GM12878 (cell line): ENCODE measurements at regions not wholly inside any gene's neighbourhood (a gene's known extent, or its start where the extent isn't known, plus 50 kb on each side); places are given as distances from the start of the nearest gene placed in this dataset.

ENCODE experiments used
- ATAC-seq: fragments of 200-7000 bp; cut with Tn5 transposase; 3 replicates; pipeline ENCODE4 v1.9.1; 2020; ENCODE audit warnings: mild to moderate bottlenecking, moderate library complexity
- BruUV-seq: library from RNA; stranded (reverse); fragments of 400-500 nt; replicated peaks from 2 replicates; lab custom pipeline; 2021; lab: Mats Ljungman, UMichigan
- CTCF ChIA-PET: fragments of 300-600 bp; sonication (Branson Sonifier 250); formaldehyde crosslinking; extraction: SDS; loops from one replicate; lab custom pipeline; 2021; ENCODE audit warnings: inconsistent platforms; lab: Yijun Ruan, JAX
- POLR2A ChIA-PET: fragments of 350-600 bp; formaldehyde crosslinking; extraction: SDS; loops from one replicate; lab custom pipeline; 2021; ENCODE audit warnings: inconsistent platforms; lab: Charles Lee
- RAD21 ChIA-PET: fragments of 300-600 bp; sonication (Branson Sonifier 250); formaldehyde crosslinking; loops from one replicate; lab custom pipeline; 2023; ENCODE audit warnings: antibody characterized with exemption; ENCODE audit not compliant: unreplicated experiment; lab: Charles Lee
- SMC1A ChIA-PET: fragments of 300-600 bp; sonication (Branson Sonifier 250); formaldehyde crosslinking; loops from one replicate; lab custom pipeline; 2023; ENCODE audit not compliant: unreplicated experiment, uncharacterized antibody; lab: Charles Lee
- DNase-seq: peaks from one replicate; pipeline ENCODE4 v3.0.0-alpha.2; 2011; ENCODE audit warnings: low read depth, low spot score
- FAIRE-seq: peaks from 3 replicates; lab custom pipeline; 2011; peaks lifted over from hg19 to GRCh38; lab: Jason Lieb, UNC
- H2AFZ ChIP-seq: 2 replicates; pipeline ENCODE4 v1.6.0; 2011; ENCODE audit warnings: low read depth, low read length, control low read depth; ENCODE audit not compliant: control insufficient read depth
- H3K27ac ChIP-seq: 2 replicates; pipeline ENCODE4 v1.5.1; 2011; ENCODE audit warnings: control low read depth; ENCODE audit not compliant: control insufficient read depth, insufficient read depth
- H3K27me3 ChIP-seq, 2 experiments: replicated peaks in 1 of 2; 2 replicates each; pipeline versions ENCODE4 v1.6.0 to v1.6.1; 2011; ENCODE audit warnings: low read length in 1 of 2; ENCODE audit not compliant: control insufficient read depth in 2 of 2, insufficient read depth in 2 of 2
- H3K36me3 ChIP-seq, 2 experiments: 2 replicates each; pipeline ENCODE4 v1.5.1; 2011; ENCODE audit warnings: low read length in 1 of 2; ENCODE audit not compliant: control insufficient read depth in 2 of 2, insufficient read depth in 2 of 2
- H3K4me1 ChIP-seq: 2 replicates; pipeline ENCODE4 v1.6.1; 2011; ENCODE audit warnings: mild to moderate bottlenecking, low read length, moderate library complexity, mixed read lengths; ENCODE audit not compliant: control insufficient read depth, insufficient read depth
- H3K4me2 ChIP-seq: 2 replicates; pipeline ENCODE4 v1.6.0; 2011; ENCODE audit warnings: control low read depth; ENCODE audit not compliant: control insufficient read depth, insufficient read depth
- H3K4me3 ChIP-seq: fragments of 200-600 bp; sonication (generic); 2 replicates; pipeline ENCODE4 v1.5.1; 2016
- H3K79me2 ChIP-seq: 2 replicates; pipeline ENCODE4 v1.6.0; 2011; ENCODE audit warnings: low read length; ENCODE audit not compliant: control insufficient read depth, insufficient read depth
- H3K9ac ChIP-seq: 2 replicates; pipeline ENCODE4 v1.8.0; 2011; ENCODE audit warnings: low read length, control low read depth, mixed read lengths; ENCODE audit not compliant: control insufficient read depth, insufficient read depth
- H3K9me3 ChIP-seq: replicated peaks from 3 replicates; pipeline ENCODE4 v1.5.1; 2011; ENCODE audit warnings: mild to moderate bottlenecking, low read length; ENCODE audit not compliant: control insufficient read depth, insufficient read depth
- H4K20me1 ChIP-seq: 2 replicates; pipeline ENCODE4 v1.6.0; 2011; ENCODE audit not compliant: control insufficient read depth, insufficient read depth
- ASH2L ChIP-seq: fragments of 300-600, 200-600 bp; sonication (generic); IDR thresholded peaks from 2 replicates; pipeline ENCODE4 v1.6.1; 2017; ENCODE audit warnings: low read depth, mild to moderate bottlenecking, borderline replicate concordance
- BHLHE40 ChIP-seq, 2 experiments: fragments of 450-650 bp in 1 of 2; IDR thresholded peaks; 2 replicates each; pipeline ENCODE4 v1.6.1; 2011 to 2017; ENCODE audit warnings: low read depth in 2 of 2, borderline replicate concordance in 1 of 2, improper control_type of control experiment in 1 of 2, low read length in 1 of 2, mild to moderate bottlenecking in 1 of 2
- CEBPB ChIP-seq, 2 experiments: fragments of 150-350 bp in 1 of 2; IDR thresholded peaks; 2 replicates each; pipeline ENCODE4 v1.6.1; 2012 to 2014; ENCODE audit warnings: low read depth in 2 of 2, low read length in 2 of 2, borderline replicate concordance in 1 of 2, inconsistent platforms in 1 of 2
- CREB1 ChIP-seq: IDR thresholded peaks from 2 replicates; pipeline ENCODE4 v1.6.1; 2012; ENCODE audit warnings: low read depth, mild to moderate bottlenecking, inconsistent platforms
- EGR1 ChIP-seq, 2 experiments: IDR thresholded peaks; 1 replicate in 1 of 2; 2 replicates in 1 of 2; pipeline ENCODE4 v1.6.1; 2011 to 2012; ENCODE audit warnings: low read depth in 2 of 2, low read length in 2 of 2, borderline replicate concordance in 1 of 2, mild to moderate bottlenecking in 1 of 2, moderate library complexity in 1 of 2
- FOXM1 ChIP-seq: IDR thresholded peaks from 2 replicates; pipeline ENCODE4 v1.6.1; 2012; ENCODE audit warnings: low read depth, mild to moderate bottlenecking, inconsistent platforms, low read length, moderate library complexity
- GATAD2B ChIP-seq: fragments of 450-650 bp; conservative IDR thresholded peaks from 2 replicates; pipeline ENCODE4 v1.6.1; 2017; ENCODE audit warnings: low read depth, mild to moderate bottlenecking, moderate library complexity
- IKZF2 ChIP-seq, 2 experiments: fragments of 450-650 bp; IDR thresholded peaks; 2 replicates each; pipeline ENCODE4 v1.6.1; 2017; ENCODE audit warnings: mild to moderate bottlenecking in 2 of 2, moderate library complexity in 2 of 2
- NR2C2 ChIP-seq: IDR thresholded peaks from 2 replicates; pipeline ENCODE4 v1.6.1; 2011; ENCODE audit warnings: borderline replicate concordance, low read depth; ENCODE audit not compliant: control insufficient read depth, insufficient read length
- POLR2AphosphoS5 ChIP-seq: IDR thresholded peaks from 2 replicates; pipeline ENCODE4 v1.6.1; 2011; ENCODE audit warnings: mild to moderate bottlenecking, low read length, inconsistent platforms
- RAD51 ChIP-seq: fragments of 450-650 bp; IDR thresholded peaks from 2 replicates; pipeline ENCODE4 v1.6.1; 2016; ENCODE audit warnings: moderate library complexity, mild to moderate bottlenecking, inconsistent platforms
- SREBF2 ChIP-seq: IDR thresholded peaks from 2 replicates; pipeline ENCODE4 v1.6.1; 2012; ENCODE audit warnings: mild to moderate bottlenecking, low read length
- STAT3 ChIP-seq: IDR thresholded peaks from 2 replicates; pipeline ENCODE4 v1.6.1; 2011; ENCODE audit warnings: low read depth, low read length, improper control_type of control experiment
- SUZ12 ChIP-seq: fragments of 200-600 bp; sonication (generic); IDR thresholded peaks from one replicate; pipeline ENCODE4 v1.6.1; 2018; ENCODE audit warnings: antibody characterized with exemption, mild to moderate bottlenecking; ENCODE audit not compliant: unreplicated experiment
- YBX1 ChIP-seq: fragments of 450-650 bp; IDR thresholded peaks from 2 replicates; pipeline ENCODE4 v1.6.1; 2016; ENCODE audit warnings: antibody characterized with exemption
- WGBS: methylation state at CpG from one replicate; pipeline ENCODE4 v1.1.6; 2016; ENCODE audit warnings: low lambda C conversion rate; ENCODE audit not compliant: insufficient replicate concordance, insufficient coverage; ENCODE audit errors: missing lambda C conversion rate; 5-methylcytosine and 5-hydroxymethylcytosine counted together
- in situ Hi-C: fragments of 300-500 bp; cut with MboI; formaldehyde crosslinking; loops from 9 replicates; pipeline ENCODE4 v1.14.3; 2018; ENCODE audit warnings: mixed read lengths
- intact Hi-C: fragments of 100-400 bp; cut with micrococcal nuclease; formaldehyde crosslinking; loops from one replicate; pipeline ENCODE4 v1.14.2; 2022; ENCODE audit not compliant: unreplicated experiment

- WGBS: 0% methylated on average over 2 of the region's 2 CpGs
- no TSS peak for BruUV-seq
- intact Hi-C loops: no loop called here
- DNase-seq (no peak), FAIRE-seq (no peak), ATAC-seq (no peak)
- in situ Hi-C loops: no loop called here
- ChIA-PET SMC1A (no interaction called here), CTCF (no interaction called here), RAD21 (no interaction called here), POLR2A (no interaction called here)
- Histone ChIP-seq H3K9me3 (no peaks in the 10 kb centered on the region), H2AFZ (no peak overlapping the region), H3K9ac (no peak overlapping the region), H4K20me1 (no peaks in the 10 kb centered on the region), H3K27ac (no peak overlapping the region), H3K4me3 (no peak overlapping the region), H3K27me3 (no peaks in the 10 kb centered on the region), H3K4me1 (no peaks in the 10 kb centered on the region), H3K4me2 (no peak overlapping the region), H3K36me3 (no peaks in the 10 kb centered on the region), H3K79me2 (no peaks in the 10 kb centered on the region)
- TF ChIP-seq POLR2AphosphoS5 (no peak), BHLHE40 (IDR thresholded peaks at IDR 0.05; ENCODE audit: borderline replicate concordance in 1 of 2, low read depth in 2 of 2, low read length in 1 of 2) (no peak), SREBF2 (no peak), GATAD2B (no peak), NR2C2 (no peak), CREB1 (no peak), EGR1 (IDR thresholded peaks at IDR 0.05; ENCODE audit: borderline replicate concordance in 1 of 2, low read depth in 2 of 2, low read length in 2 of 2) (no peak)
These were observed 283.0 kb upstream of the PCSK5 start for GRCh38 chr9:75607521-75607920.

- no peak overlapping the region for H3K4me3 ChIP-seq
- ChIA-PET SMC1A (no interaction called here), CTCF (no interaction called here), POLR2A (interaction anchor here (0.6 kb wide), 1 partner anchor 50 kb away, joined by 3 read pairs; no protein-coding TSS in a partner anchor), RAD21 (no interaction called here)
- DNase-seq (no peak), FAIRE-seq (no peak), ATAC-seq (no peak)
- TF ChIP-seq YBX1: no peak
- no peak for TF ChIP-seq FOXM1
- no peak for TF ChIP-seq RAD51
- TF ChIP-seq STAT3: no peak
- no peak for TF ChIP-seq ASH2L
- no peak for TF ChIP-seq SUZ12
- TF ChIP-seq IKZF2 (IDR thresholded peaks at IDR 0.05): no peak
- TF ChIP-seq CEBPB (IDR thresholded peaks at IDR 0.05; ENCODE audit: borderline replicate concordance in 1 of 2, low read depth in 2 of 2, low read length in 2 of 2): no peak
- intact Hi-C loops: no loop called here
- no peak overlapping the region for H3K27ac ChIP-seq
- no peak overlapping the region for H3K4me2 ChIP-seq
- H2AFZ ChIP-seq: no peak overlapping the region
- in situ Hi-C loops: no loop called here
- H3K9me3 ChIP-seq: no peaks in the 10 kb centered on the region
- no peaks in the 10 kb centered on the region for H3K27me3 ChIP-seq
- no peaks in the 10 kb centered on the region for H3K36me3 ChIP-seq
- H3K9ac ChIP-seq: no peak overlapping the region
- H3K4me1 ChIP-seq: no peaks in the 10 kb centered on the region
- H3K79me2 ChIP-seq: no peaks in the 10 kb centered on the region
- no peaks in the 10 kb centered on the region for H4K20me1 ChIP-seq
- BruUV-seq: no TSS peak
These were observed 281.1 kb upstream of the PCSK5 start for GRCh38 chr9:75609401-75609800.
